PC-9 (cell line): ENCODE measurements at regions not wholly inside any gene's neighbourhood (a gene's known extent, or its start where the extent isn't known, plus 50 kb on each side); places are given as distances from the start of the nearest gene placed in this dataset.
A peak's percentile ranks its signal among the peaks of the same experiment; 100 is the strongest.

Experiments used
- BruUV-seq: library from RNA; stranded (reverse); fragments of 400-500 nt; replicated peaks from 2 replicates; lab custom pipeline; 2021; lab: Mats Ljungman, UMichigan
- CTCF ChIA-PET: fragments of 300-600 bp; sonication (Branson Sonifier 250); formaldehyde crosslinking; loops from one replicate; lab custom pipeline; 2022; ENCODE audit warnings: antibody characterized with exemption; lab: Charles Lee
- POLR2A ChIA-PET: fragments of 300-600 bp; sonication (Branson Sonifier 250); formaldehyde crosslinking; loops from one replicate; lab custom pipeline; 2022; ENCODE audit warnings: antibody characterized with exemption; ENCODE audit not compliant: unreplicated experiment; lab: Charles Lee
- DNase-seq, 2 experiments: peaks; one replicate each; pipeline versions ENCODE4 v3.0.0 to v3.0.0-alpha.2; 2015 to 2022; ENCODE audit warnings: mixed read lengths in 1 of 2
- H2AFZ ChIP-seq: fragments of 200-600 bp; sonication (generic); 2 replicates; pipeline ENCODE4 v1.8.1; 2017; ENCODE audit warnings: antibody characterized with exemption
- H3F3A ChIP-seq: fragments of 200-600 bp; sonication (generic); 2 replicates; pipeline ENCODE4 v1.8.1; 2017; ENCODE audit warnings: antibody characterized with exemption, mild to moderate bottlenecking, low read depth; ENCODE audit not compliant: insufficient read depth
- H3K27ac ChIP-seq: fragments of 200-600 bp; sonication (generic); 2 replicates; pipeline ENCODE4 v1.6.1; 2016; ENCODE audit warnings: mixed run types
- H3K27me3 ChIP-seq: fragments of 200-600 bp; sonication (generic); 2 replicates; pipeline ENCODE4 v1.6.1; 2016; ENCODE audit warnings: low read depth, mixed run types; ENCODE audit not compliant: insufficient read depth
- H3K36me3 ChIP-seq: fragments of 200-600 bp; sonication (generic); 2 replicates; pipeline ENCODE4 v1.6.1; 2016; ENCODE audit warnings: low read depth, mixed run types
- H3K4me1 ChIP-seq: fragments of 200-600 bp; sonication (generic); replicated peaks from 2 replicates; pipeline ENCODE4 v1.6.1; 2016; ENCODE audit warnings: mixed run types; ENCODE audit not compliant: insufficient read depth
- H3K4me2 ChIP-seq: fragments of 200-600 bp; sonication (generic); 2 replicates; pipeline ENCODE4 v1.6.1; 2017; ENCODE audit warnings: mixed run types
- H3K4me3 ChIP-seq: fragments of 200-600 bp; sonication (generic); 2 replicates; pipeline ENCODE4 v1.6.1; 2016; ENCODE audit warnings: mixed run types
- H3K79me2 ChIP-seq: fragments of 200-600 bp; sonication (generic); 2 replicates; pipeline ENCODE4 v1.6.1; 2017; ENCODE audit warnings: low read depth, mixed run types
- H3K9me2 ChIP-seq: fragments of 200-600 bp; sonication (generic); 2 replicates; pipeline ENCODE4 v1.8.1; 2017; ENCODE audit warnings: mild to moderate bottlenecking; ENCODE audit not compliant: insufficient read depth
- H3K9me3 ChIP-seq: fragments of 200-600 bp; sonication (generic); 2 replicates; pipeline ENCODE4 v1.8.1; 2016; ENCODE audit warnings: low read depth; ENCODE audit not compliant: insufficient read depth
- H4K20me1 ChIP-seq: fragments of 200-600 bp; sonication (generic); 2 replicates; pipeline ENCODE4 v1.8.1; 2017; ENCODE audit not compliant: insufficient read depth
- EZH2 ChIP-seq: fragments of 200-600 bp; sonication (generic); IDR thresholded peaks from 2 replicates; pipeline ENCODE4 v1.8.0; 2017; ENCODE audit warnings: antibody characterized with exemption, low read depth
- intact Hi-C: fragments of 100-400 bp; cut with micrococcal nuclease; formaldehyde crosslinking; loops from one replicate; pipeline ENCODE4 v1.10.0; 2022; ENCODE audit not compliant: unreplicated experiment
- TF ChIP-seq, protein P1 (sequence below): fragments of 200-600 bp; sonication (generic); conservative IDR thresholded peaks from 2 replicates; pipeline ENCODE4 v1.6.1; 2017; ENCODE audit warnings: mixed run types, antibody characterized with exemption, mild to moderate bottlenecking, moderate library complexity

DNA sequence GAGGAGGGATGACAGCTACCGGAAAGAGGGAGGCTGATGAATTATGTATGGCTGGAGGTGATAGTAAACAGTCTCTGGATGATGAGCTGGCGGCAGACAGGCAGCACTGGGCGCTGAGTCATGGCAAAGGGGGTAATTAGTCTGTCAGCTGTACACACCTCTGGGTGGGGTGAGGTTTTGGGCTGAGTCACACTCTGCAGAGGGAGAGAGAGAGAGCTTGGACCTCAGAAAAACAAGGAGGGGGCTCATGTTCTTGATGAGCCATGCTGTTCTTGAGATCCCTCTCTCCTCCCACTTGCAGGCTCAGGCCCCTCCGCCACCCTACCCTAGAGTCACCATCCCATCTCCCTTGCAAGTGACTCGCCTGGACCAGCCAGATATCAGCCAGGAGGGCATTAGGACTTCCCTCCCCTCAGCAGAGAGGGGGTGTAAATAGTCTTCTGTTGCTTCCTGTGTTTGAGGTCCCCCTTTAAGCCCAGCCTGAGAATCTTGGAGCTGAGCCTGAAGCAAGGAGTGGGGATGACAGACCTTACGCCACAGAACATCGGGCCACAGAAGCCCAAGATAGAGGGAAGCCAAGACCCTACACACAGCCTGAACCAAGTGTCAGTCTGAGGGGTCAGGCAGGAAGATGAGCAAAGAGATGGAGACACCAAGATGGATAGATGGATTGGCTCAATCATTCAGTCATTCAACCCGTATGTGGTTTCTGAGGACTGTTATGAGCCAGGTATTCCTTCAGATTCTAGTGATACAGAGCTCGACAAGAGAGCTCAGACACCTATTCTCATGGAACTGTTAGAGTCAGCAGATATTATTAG, 383.2 kb upstream of the CCL2 start:
- POLR2A ChIA-PET = no interaction called here
- H3F3A ChIP-seq = no peaks in the 10 kb centered on the region
- TF ChIP-seq, protein P1, sequence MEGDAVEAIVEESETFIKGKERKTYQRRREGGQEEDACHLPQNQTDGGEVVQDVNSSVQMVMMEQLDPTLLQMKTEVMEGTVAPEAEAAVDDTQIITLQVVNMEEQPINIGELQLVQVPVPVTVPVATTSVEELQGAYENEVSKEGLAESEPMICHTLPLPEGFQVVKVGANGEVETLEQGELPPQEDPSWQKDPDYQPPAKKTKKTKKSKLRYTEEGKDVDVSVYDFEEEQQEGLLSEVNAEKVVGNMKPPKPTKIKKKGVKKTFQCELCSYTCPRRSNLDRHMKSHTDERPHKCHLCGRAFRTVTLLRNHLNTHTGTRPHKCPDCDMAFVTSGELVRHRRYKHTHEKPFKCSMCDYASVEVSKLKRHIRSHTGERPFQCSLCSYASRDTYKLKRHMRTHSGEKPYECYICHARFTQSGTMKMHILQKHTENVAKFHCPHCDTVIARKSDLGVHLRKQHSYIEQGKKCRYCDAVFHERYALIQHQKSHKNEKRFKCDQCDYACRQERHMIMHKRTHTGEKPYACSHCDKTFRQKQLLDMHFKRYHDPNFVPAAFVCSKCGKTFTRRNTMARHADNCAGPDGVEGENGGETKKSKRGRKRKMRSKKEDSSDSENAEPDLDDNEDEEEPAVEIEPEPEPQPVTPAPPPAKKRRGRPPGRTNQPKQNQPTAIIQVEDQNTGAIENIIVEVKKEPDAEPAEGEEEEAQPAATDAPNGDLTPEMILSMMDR = no peak
- TF ChIP-seq EZH2 = no peak
- DNase-seq = peak; percentile 3 to 48
- H3K36me3 ChIP-seq = no peaks in the 10 kb centered on the region
- H3K4me3 ChIP-seq = no peak overlapping the region
- no peaks in the 10 kb centered on the region; the same call in 1 of the 2 replicates for H3K4me1 ChIP-seq
- intact Hi-C loops = no loop called here
- no peak overlapping the region for H2AFZ ChIP-seq
- CTCF ChIA-PET = no interaction called here
- BruUV-seq = no TSS peak
- no peak overlapping the region for H3K27ac ChIP-seq
- 0 out of 2 replicates have a peak, but pooled peaks cover 4% of the 10 kb centered on the region for H3K27me3 ChIP-seq
- no peaks in the 10 kb centered on the region for H3K9me3 ChIP-seq
- no peaks in the 10 kb centered on the region for H4K20me1 ChIP-seq
- no peak overlapping the region for H3K4me2 ChIP-seq
- no peaks in the 10 kb centered on the region for H3K79me2 ChIP-seq
- no peaks in the 10 kb centered on the region for H3K9me2 ChIP-seq

DNA sequence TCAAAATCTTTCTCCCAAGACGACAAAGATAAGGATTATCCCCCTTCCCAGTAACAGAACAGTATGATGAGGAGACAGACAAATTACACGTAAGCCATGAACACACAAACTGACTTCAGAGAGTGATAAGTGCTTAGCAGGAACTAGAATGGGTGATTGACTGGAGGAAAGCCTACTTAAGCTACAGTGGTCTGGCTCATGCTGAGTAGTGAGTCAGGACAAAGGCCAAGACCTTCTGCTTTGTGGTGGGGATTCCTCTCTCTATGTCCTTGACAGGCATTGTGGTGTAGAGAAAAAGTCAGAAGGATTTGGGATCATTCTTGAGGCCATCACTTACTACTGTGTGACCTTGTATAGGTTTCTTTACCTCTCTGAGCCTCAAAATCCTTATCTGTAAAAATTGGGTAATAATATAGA, 381.9 kb upstream of the CCL2 start:
- Histone ChIP-seq H3F3A (no peaks in the 10 kb centered on the region), H4K20me1 (no peaks in the 10 kb centered on the region), H3K27ac (no peak overlapping the region), H3K36me3 (no peaks in the 10 kb centered on the region), H2AFZ (no peak overlapping the region), H3K4me1 (no peaks in the 10 kb centered on the region; the same call in 1 of the 2 replicates), H3K4me3 (no peak overlapping the region), H3K9me2 (no peaks in the 10 kb centered on the region), H3K79me2 (no peaks in the 10 kb centered on the region), H3K4me2 (no peak overlapping the region), H3K9me3 (no peaks in the 10 kb centered on the region), H3K27me3 (peaks cover 9% of the 10 kb centered on the region)
- intact Hi-C loops = no loop called here
- BruUV-seq = no TSS peak
- TF ChIP-seq, protein P1 = no peak
- TF ChIP-seq EZH2 = no peak
- no peak for DNase-seq
- ChIA-PET CTCF (no interaction called here), POLR2A (no interaction called here)

DNA sequence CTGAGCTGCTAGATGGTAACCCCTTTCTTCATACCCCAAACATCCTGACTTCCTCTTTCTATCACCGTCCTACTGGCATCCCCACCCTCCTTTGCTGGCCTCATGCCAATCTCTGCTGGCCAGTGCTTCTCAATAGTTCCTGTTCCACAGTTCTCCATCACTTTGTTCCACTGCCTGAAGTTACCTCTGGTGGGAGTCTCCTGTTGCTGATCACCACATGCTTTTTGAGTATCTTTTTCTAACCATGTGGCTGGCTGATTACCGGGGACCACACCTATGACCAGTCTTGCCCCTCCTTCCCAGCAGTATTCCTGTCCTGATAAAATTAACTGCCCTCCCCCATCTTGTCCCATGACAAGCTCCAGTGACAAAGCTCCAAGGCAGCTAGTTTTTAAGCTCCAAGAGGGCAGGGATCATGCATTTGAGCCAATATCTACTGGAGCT, 380.4 kb upstream of the CCL2 start:
- Histone ChIP-seq H3K4me1 (no peaks in the 10 kb centered on the region; the same call in 1 of the 2 replicates), H3K9me2 (no peaks in the 10 kb centered on the region), H3K4me2 (no peak overlapping the region), H3F3A (no peaks in the 10 kb centered on the region), H3K36me3 (no peaks in the 10 kb centered on the region), H3K79me2 (no peaks in the 10 kb centered on the region), H3K9me3 (no peaks in the 10 kb centered on the region), H3K27ac (no peak overlapping the region), H4K20me1 (no peaks in the 10 kb centered on the region), H3K27me3 (peaks cover 11% of the 10 kb centered on the region), H3K4me3 (no peak overlapping the region), H2AFZ (no peak overlapping the region)
- POLR2A ChIA-PET = no interaction called here
- no TSS peak for BruUV-seq
- TF ChIP-seq, protein P1 = no peak
- TF ChIP-seq EZH2 = no peak
- intact Hi-C loops = no loop called here
- CTCF ChIA-PET = no interaction called here
- no peak for DNase-seq
